Nephron progenitor cell (in vitro differentiated cells): ENCODE measurements at regions not wholly inside any gene's neighbourhood (a gene's known extent, or its start where the extent isn't known, plus 50 kb on each side); places are given as distances from the start of the nearest gene placed in this dataset.

Experiments used
- DNase-seq: peaks from one replicate; pipeline ENCODE4 v3.0.0; 2021
- H3K27ac Mint-ChIP-seq: 2 replicates; pipeline ENCODE4 v1.8.0; 2021; ENCODE audit warnings: mild to moderate bottlenecking, moderate library complexity, mixed read lengths
- H3K27me3 Mint-ChIP-seq: 2 replicates; pipeline ENCODE4 v1.8.0; 2021; ENCODE audit warnings: mild to moderate bottlenecking, low read depth, mixed read lengths; ENCODE audit not compliant: poor library complexity
- H3K36me3 Mint-ChIP-seq: 2 replicates; pipeline ENCODE4 v1.8.0; 2021; ENCODE audit warnings: low read depth, mixed read lengths
- H3K4me1 Mint-ChIP-seq: 2 replicates; pipeline ENCODE4 v1.8.0; 2021; ENCODE audit warnings: mixed read lengths
- H3K4me3 Mint-ChIP-seq: 2 replicates; pipeline ENCODE4 v1.8.0; 2021; ENCODE audit warnings: mild to moderate bottlenecking, moderate library complexity, mixed read lengths
- H3K9me3 Mint-ChIP-seq: 2 replicates; pipeline ENCODE4 v1.8.0; 2021; ENCODE audit warnings: mild to moderate bottlenecking, moderate library complexity, mixed read lengths
- CTCF ChIP-seq: fragments of 200-600 bp; sonication (generic); IDR thresholded peaks from 2 replicates; pipeline ENCODE4 v1.5.0; 2021; ENCODE audit warnings: antibody characterized with exemption

- DNase-seq = no peak
- no peak for TF ChIP-seq CTCF
- no peak overlapping the region for H3K27ac Mint-ChIP-seq
Observed at GRCh38 chr10:3366043-3366442, 193.5 kb upstream of the PITRM1 start.

GRCh38 chr10:3365630-3366029 lies 193.0 kb upstream of the PITRM1 start:
- Mint-ChIP-seq H3K4me1 (peaks cover 16% of the 10 kb centered on the region), H3K36me3 (peaks cover 6% of the 10 kb centered on the region), H3K27ac (no peak overlapping the region)

More at GRCh38 chr10:3366043-3366442, 193.5 kb upstream of the PITRM1 start:
- Mint-ChIP-seq H3K4me1 (peaks cover 16% of the 10 kb centered on the region), H3K4me3 (no peak overlapping the region), H3K36me3 (peaks cover 4% of the 10 kb centered on the region), H3K27me3 (no peaks in the 10 kb centered on the region), H3K9me3 (peaks cover 23% of the 10 kb centered on the region)

GRCh38 chr10:3364768-3365480 lies 192.3 kb upstream of the PITRM1 start:
- H3K36me3 Mint-ChIP-seq = peaks cover 6% of the 10 kb centered on the region
- peaks cover 34% of the 10 kb centered on the region for H3K9me3 Mint-ChIP-seq
- peak overlapping the region; percentile 32 for H3K27ac Mint-ChIP-seq

More at GRCh38 chr10:3365630-3366029, 193.0 kb upstream of the PITRM1 start:
- H3K9me3 Mint-ChIP-seq = peaks cover 27% of the 10 kb centered on the region
- TF ChIP-seq CTCF = no peak
- H3K4me3 Mint-ChIP-seq = no peak overlapping the region
- H3K27me3 Mint-ChIP-seq = no peaks in the 10 kb centered on the region
- DNase-seq = no peak

GRCh38 chr10:3363311-3364045 lies 190.9 kb upstream of the PITRM1 start:
- H3K4me3 Mint-ChIP-seq = no peak overlapping the region
- peaks cover 6% of the 10 kb centered on the region for H3K36me3 Mint-ChIP-seq
- peaks cover 4% of the 10 kb centered on the region for H3K27me3 Mint-ChIP-seq
- no peak overlapping the region for H3K27ac Mint-ChIP-seq
- DNase-seq = no peak
- H3K9me3 Mint-ChIP-seq = peaks cover 46% of the 10 kb centered on the region
- no peak for TF ChIP-seq CTCF
- H3K4me1 Mint-ChIP-seq = peaks cover 6% of the 10 kb centered on the region

More at GRCh38 chr10:3364768-3365480, 192.3 kb upstream of the PITRM1 start:
- no peak for TF ChIP-seq CTCF
- DNase-seq = no peak
- no peak overlapping the region for H3K4me3 Mint-ChIP-seq
- no peaks in the 10 kb centered on the region for H3K27me3 Mint-ChIP-seq
- peaks cover 16% of the 10 kb centered on the region for H3K4me1 Mint-ChIP-seq

- Mint-ChIP-seq H3K27me3 (peaks cover 6% of the 10 kb centered on the region), H3K4me1 (peaks cover 5% of the 10 kb centered on the region), H3K4me3 (no peak overlapping the region), H3K36me3 (peaks cover 6% of the 10 kb centered on the region), H3K9me3 (peaks cover 55% of the 10 kb centered on the region), H3K27ac (no peak overlapping the region)
- TF ChIP-seq CTCF = no peak
- no peak for DNase-seq
Observed at GRCh38 chr10:3362394-3362793, 189.8 kb upstream of the PITRM1 start.
